Hematopoietic multipotent progenitor cell treated with erythropoietin and hydrocortisone succinate and interleukin-3 and kit ligand, for 15 days (in vitro differentiated cells): ENCODE measurements at regions not wholly inside any gene's neighbourhood (a gene's known extent, or its start where the extent isn't known, plus 50 kb on each side); places are given as distances from the start of the nearest gene placed in this dataset.
"Not testable (repeated sequence)": the region's sequence is repeated elsewhere in the genome, so short reads cannot be mapped to it uniquely, and the experiment has no call there.

Source experiments
- DNase-seq: peaks from one replicate; pipeline ENCODE4 v3.0.0-alpha.2; 2015; ENCODE audit warnings: low spot score

DNA sequence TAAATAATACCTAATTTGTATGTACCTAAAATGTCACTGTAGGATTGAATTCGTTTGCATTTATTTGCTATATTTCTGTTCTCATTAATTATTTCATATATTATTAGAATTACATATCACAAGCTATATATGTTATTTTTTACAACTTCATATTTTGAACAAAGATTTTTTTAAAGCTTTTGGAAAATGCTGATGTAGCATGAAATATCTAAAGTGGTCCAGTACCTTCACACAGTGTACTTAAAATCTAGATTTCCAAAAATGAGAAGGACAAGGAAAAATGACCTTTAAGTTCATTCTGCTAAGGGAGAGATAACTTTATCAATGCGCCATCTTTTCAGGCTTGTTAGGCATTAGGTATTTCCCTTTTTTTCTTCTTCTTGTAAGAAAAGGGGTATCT lies 71.8 kb downstream of the LARP7 start:
- DNase-seq, result no peak

- no peak for DNase-seq
These were observed 78.3 kb downstream of the LARP7 start for GRCh38 chr4:112714922-112715901.

GRCh38 chr4:112717856-112718255 lies 80.9 kb downstream of the LARP7 start:
- no peak for DNase-seq

DNA sequence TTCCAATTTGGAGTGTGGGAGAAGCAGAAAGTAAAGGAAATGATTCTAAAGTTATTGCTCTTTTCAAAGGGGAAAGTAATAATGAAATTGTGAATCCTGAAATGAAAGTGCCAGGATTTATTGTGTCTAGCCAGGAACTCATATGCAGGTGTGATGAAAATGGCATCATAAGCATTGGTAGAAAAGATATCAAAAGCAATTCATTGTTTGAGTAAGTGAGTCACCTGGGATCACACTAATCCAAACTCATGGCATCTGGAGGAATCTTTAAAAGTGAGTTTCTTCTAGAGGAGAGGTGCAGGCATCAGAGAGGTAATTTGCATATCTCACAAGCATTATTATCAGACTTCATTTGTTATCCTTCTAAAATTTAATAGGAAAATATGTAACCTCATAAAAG lies 84.7 kb downstream of the LARP7 start:
- no peak for DNase-seq

DNA sequence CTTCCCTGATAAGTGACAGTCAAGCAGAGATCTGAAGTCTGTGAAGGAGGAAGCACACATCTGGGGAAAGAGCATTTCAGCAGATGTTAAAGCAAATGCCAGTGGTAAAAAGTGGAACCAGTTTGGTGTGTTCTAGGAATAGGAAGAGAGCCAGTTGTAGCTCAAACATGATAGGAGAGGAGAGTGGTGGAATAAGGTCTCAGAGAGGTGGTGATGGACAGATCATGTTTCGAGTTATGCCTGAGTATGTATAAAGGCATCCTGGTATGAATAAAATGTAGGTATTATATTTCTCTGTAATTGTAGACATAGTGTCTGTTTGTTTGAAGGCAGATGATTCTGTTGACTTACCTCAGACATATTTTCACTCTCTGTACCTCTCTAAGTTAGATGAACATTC lies 89.1 kb downstream of the LARP7 start:
- DNase-seq, result no peak

GRCh38 chr4:112727728-112728127 lies 90.8 kb downstream of the LARP7 start:
- DNase-seq, result not testable (repeated sequence)

GRCh38 chr4:112731715-112732114 lies 94.8 kb downstream of the LARP7 start:
- no peak for DNase-seq

DNA sequence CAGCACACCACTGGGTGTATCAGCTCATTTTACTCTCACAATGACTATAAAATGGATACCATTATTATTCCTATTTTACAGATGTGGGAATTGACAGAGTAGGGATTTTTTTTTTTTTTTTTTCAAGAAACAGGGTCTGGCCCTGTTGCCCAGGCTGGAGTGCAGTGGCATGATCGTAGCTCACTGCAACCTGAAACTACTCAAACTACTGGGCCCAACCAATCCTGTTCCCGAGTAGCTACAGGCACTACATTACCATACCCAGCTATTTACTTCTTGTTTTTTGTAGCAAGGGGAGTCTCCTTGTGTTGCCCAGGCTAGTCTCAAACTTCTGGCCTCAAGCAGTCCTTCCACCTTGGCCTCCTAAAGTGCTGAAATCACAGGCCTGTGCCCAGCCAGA lies 95.2 kb downstream of the LARP7 start:
- no peak for DNase-seq

DNA sequence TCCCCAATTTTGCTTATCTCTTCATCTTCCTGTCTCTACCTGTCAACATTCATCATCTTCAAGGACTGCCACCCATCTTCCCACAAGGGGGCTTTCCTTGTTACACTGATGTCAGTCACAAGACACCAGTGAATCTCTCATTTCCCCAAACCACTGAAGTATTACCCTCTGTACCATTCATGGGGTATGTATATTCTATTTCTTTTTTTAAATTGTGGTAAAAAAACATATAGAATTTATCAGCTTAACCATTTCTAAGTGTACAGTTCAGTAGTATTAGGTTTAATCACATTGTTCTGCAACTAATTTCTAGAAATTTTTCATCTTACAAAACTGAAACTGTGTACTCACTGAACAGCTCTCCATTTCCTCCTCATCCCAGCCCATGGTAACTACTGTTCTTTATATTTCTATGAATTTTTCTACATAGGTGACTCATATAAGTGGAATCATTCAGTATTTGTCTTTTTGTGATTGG lies 98.6 kb downstream of the LARP7 start:
- DNase-seq, result no peak

DNA sequence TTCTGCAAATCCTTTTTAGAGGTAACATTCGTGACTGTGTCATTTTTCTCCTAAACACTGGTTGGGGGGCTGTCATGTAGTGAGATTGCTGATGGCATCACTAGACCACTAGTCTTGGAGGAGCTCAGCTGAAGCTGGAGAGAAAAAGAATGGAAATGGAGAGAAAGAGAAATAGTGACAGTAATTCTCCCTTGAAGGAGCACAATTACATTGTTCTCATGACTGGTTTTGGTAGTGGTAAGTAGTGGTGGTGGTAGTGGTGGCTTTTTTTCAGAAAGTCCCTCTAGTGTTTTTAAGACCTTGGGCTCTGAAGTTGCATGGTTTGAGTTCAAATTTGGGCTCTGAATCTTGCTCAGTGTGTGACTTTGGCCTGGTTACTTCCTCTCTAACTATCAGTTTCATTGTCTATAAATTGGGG lies 99.8 kb downstream of the LARP7 start:
- no peak for DNase-seq

DNA sequence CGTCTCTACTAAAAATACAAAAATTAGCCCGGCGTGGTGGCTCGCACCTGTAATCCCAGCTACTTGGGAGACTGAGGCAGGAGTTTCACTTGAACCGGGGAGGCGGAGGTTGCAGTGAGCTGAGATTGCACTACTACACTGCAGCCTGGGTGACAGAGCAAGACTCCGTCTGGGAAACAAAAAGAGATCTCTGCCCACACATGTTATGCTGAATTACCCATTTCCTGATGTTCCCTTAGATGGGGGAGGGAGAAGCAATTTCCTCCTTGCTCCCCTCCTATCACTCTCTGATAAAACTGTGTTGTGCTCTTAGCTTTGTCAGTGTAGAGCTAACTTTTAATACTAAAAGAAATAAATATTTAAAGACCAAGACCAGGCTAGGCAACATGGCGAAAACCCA lies 102.5 kb downstream of the LARP7 start:
- DNase-seq, result no peak

DNA sequence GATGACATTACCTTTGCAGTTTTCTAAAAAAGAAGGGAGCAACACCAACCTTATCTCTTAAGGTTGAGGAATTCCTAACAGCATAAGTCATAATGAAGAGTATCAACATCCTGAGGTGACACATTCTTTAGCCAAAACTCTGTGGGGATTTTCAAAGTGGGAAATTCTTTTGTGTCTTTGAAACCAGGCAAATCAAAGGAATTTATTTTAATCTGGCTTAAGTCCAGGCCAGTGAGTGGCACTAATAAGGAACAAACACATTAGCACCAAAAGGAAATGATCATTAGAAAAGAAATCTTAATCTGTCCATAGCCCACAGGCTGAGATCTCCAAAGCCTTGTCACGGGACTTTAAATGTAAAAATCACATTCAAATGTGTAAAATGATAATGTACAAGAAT lies 110.1 kb downstream of the LARP7 start:
- DNase-seq, result no peak

GRCh38 chr4:112748352-112748878 lies 111.5 kb downstream of the LARP7 start:
- no peak for DNase-seq

DNA sequence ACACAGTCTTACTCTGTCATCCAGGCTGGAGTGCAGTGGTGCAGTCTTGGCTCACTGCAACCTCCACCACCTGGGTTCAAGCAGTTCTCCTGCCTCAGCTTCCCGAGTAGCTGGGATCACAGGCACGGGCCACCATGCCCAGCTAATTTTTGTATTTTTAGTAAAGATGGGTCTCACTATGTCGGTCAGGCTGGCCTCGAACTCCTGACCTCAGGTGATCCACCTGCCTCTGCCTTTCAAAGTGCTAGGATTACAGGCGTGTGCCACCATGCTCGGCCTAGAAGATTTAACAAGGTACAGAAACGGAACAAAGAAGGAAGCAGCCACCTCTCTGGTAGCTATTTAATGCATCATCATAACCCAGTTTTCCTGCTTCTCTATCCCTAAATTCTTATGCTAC lies 113.8 kb downstream of the LARP7 start:
- not testable (repeated sequence) for DNase-seq

GRCh38 chr4:112751447-112751846 lies 114.5 kb downstream of the LARP7 start:
- no peak for DNase-seq

GRCh38 chr4:112752061-112752460 lies 115.1 kb downstream of the LARP7 start:
- DNase-seq, result no peak

DNA sequence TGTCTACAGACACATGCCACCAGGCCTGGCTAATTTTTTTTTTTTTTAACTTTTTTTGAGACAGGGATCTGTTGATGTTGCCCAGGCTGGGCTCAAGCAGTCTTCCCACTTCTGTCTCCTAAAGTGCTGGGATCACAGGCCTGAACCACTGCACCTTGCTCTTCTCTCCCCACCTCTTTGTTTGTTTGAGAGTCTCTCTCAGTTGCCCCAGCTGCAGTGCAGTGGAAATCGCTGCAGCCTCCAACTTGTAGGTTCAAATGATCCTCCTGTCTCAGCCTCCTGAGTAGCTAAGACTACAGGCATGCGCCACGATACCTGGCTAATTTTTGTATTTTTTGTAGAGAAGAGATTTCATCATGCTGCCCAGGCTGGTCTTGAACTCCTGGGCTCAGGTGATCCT lies 115.6 kb downstream of the LARP7 start:
- no peak for DNase-seq

GRCh38 chr4:112753333-112753732 lies 116.4 kb downstream of the LARP7 start:
- no peak for DNase-seq

DNA sequence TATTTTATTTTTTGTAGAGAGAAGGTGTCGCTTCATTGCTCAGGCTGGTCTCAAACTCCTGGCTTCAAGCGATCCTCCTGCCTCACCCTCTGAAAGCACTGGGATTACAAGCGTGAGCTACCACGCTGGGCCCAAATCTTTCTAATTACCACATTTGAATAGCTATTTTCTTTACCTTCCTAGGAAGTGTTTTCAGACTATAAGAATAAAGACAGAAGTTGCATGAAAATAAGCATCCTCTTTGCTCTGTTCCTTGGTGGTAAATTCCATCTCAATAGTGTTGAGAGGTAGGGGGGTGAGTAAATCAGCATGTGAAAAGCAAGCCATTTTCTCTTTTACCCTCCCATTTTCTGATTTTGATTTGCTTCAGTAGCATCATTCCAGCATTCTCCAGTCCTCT lies 122.4 kb downstream of the LARP7 start:
- DNase-seq, result no peak

DNA sequence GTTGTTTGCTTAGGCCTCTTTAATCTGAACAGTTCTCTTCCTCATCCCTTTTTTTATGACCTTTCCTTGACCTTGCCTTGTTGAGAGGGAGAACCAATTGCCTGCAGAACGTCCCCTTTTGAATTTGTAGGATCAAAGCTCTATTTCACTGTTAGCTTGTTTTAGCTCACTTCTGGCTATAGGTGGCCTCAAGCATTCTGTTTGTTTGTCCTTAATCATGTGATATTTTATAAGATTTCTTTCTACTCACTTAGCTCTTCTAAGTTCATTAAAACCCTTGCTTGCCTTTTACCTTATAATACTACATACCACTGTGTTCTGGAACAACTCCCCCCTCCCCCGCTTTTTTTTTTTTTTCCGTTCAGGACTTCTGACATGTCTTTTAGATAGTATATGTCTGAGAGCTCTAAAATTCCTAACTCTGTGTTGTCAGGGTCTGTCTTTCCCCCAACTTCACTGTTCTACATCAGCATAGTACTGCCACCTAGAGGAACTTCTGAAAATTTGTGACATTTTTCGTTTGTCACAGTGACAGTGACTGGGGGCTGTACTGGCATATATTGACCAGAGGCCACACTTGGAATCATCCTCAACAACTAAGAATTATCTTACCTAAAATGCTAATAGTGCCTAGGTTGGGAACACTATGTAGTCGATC lies 128.5 kb downstream of the LARP7 start:
- DNase-seq, result peak; percentile 32

DNA sequence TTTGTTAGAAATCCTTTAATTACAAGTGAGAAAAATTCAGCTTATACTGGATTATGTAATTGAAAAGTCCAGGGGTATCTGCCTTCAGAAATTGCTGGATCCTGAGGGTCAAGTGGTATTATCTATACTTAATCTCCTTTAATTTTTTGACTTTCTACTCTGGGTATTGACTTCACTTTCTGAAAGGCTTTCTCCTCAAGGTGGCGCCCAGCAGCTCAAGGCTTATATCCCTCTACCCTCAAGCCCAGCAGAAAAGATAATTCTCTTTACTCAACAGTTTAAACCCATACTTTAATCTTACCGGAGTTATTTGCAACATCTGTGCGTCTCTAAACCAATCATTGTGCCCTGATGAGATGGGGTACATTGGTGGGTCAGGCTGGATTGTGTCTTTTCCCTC lies 129.5 kb downstream of the LARP7 start:
- DNase-seq, result no peak

- DNase-seq, result no peak
These were observed 130.4 kb downstream of the LARP7 start for GRCh38 chr4:112767386-112767785.

DNA sequence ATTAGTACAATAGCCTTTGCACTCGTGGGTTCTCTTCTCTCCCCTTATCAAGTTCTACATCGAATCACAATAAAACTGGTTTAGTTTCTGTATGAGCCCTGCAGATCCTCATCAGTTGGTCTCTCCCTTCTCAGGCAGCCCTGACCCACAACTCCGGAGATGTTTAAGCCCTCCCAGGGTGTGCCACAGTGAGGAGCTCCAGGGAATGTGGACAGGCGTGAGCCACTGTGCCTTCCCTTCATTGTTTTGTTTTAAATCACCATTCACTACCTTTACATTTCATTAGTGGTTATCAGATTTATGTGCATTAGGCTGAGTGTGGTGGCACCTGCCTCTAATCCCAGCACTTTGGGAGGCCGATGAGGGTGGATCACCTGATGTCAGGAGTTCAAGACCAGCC lies 133.2 kb downstream of the LARP7 start:
- no peak for DNase-seq
